Right ventricle myocardium inferior (tissue), 1 donor: ENCODE measurements at regions not wholly inside any gene's neighbourhood (a gene's known extent, or its start where the extent isn't known, plus 50 kb on each side); places are given as distances from the start of the nearest gene placed in this dataset.

Experiments used
- ATAC-seq: fragments of 200-7000 bp; cut with Tn5 transposase; one replicate; pipeline ENCODE4 v1.9.1; 2020; ENCODE audit warnings: mild to moderate bottlenecking, moderate library complexity
- DNase-seq: peaks from one replicate; pipeline ENCODE4 v3.0.0; 2021; ENCODE audit errors: missing footprints
- intact Hi-C: fragments of 100-400 bp; cut with DNase I; formaldehyde crosslinking; loops from one replicate; pipeline ENCODE4 v1.11.0; 2022
- donor health status: DM: no; HTN: yes; CAD: no; lungs with severe emphysema.

GRCh38 chr7:12741951-12742575, 54.6 kb downstream of the ARL4A start:
- no peak for ATAC-seq
- no peak for DNase-seq
- intact Hi-C loops = no loop called here

DNA sequence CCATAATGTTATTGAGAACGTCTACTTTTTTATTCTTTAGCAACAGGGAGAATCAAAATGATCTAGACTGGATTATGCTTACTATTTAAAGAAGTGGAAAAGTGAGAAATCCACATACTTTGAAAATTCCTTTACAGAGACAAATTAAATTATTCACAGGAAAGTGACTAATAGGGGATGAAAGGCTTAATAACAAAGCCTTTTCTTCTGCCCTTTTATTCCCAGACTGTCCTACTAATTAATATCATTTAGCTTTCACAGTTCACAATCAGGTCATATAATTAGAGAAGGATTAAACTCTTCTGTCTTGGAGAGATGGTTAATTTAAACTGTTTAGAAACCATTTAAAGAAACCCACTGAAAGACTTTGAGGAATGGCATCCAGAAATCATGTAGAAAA, 58.8 kb downstream of the ARL4A start:
- ATAC-seq (no peak), DNase-seq (no peak)
- intact Hi-C loops = no loop called here

GRCh38 chr7:12747687-12748306, 60.4 kb downstream of the ARL4A start:
- ATAC-seq (no peak), DNase-seq (no peak)
- intact Hi-C loops = no loop called here

GRCh38 chr7:12749069-12749468, 61.6 kb downstream of the ARL4A start:
- intact Hi-C loops = no loop called here
- DNase-seq (no peak), ATAC-seq (no peak)

GRCh38 chr7:12749746-12750145, 62.3 kb downstream of the ARL4A start:
- DNase-seq = no peak
- ATAC-seq = no peak
- intact Hi-C loops = no loop called here

- ATAC-seq (no peak), DNase-seq (no peak)
- intact Hi-C loops = no loop called here
Measured at GRCh38 chr7:12751764-12752163, 64.3 kb downstream of the ARL4A start.

DNA sequence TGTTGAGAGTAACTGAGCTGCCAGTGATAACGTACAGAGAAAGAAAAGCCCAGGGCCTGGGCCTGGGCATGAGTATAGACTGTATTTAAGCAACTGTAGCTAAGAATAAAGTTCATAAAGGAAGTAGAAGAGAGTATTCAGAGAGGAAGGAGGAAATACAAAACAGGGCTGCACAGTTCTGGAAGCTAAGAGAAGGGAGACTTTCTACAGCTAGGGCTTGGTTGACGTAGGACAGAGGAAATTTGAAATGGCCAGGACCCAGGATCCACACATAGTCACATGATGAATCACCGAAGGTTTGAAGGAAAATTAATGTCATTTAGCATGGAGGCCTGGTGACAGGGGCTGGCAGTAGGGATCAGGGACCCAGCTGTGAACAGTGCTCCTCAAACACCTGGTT, 66.7 kb downstream of the ARL4A start:
- ATAC-seq = no peak
- no peak for DNase-seq
- intact Hi-C loops = no loop called here

GRCh38 chr7:12756821-12757220, 69.4 kb downstream of the ARL4A start:
- DNase-seq (no peak), ATAC-seq (no peak)
- intact Hi-C loops = no loop called here

DNA sequence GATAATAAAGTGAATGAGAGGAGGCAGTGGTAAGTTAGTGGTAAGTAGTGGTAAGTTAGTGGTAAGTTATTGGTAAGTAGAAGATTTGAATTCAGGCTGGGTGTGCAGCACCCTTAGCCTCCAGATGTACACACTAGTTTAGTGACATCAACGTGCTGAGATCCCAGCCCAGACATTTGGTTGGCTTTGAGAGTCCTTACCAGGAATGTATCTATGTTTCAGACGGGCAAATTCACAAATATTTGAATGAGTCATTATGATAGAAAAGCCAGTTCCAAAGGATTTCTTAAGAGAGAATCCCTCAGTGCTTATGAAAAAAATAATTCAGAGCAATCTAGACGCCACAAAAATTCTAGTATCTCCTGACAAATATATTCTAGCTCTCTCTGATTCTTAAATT, 70.0 kb downstream of the ARL4A start:
- intact Hi-C loops = no loop called here
- DNase-seq = no peak
- no peak for ATAC-seq

DNA sequence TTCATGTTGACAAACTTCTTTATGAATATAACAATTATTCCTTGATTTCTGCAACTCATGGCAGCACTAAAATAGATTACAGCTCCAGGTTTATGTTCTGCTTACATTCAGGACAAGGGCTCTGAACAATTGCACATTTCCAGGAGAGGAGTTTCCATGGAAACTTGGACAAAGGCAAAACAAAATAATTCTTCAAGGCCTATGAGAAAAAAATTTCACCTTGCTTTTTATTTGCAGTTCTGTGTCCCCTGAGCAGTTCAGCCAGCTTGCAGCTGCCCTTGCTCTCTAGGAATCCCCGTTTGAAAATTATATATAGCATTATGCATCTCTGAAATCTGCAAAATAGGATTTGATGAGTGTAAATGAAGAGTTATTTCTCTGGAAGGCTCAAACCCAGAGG, 71.7 kb downstream of the ARL4A start:
- intact Hi-C loops = no loop called here
- ATAC-seq = no peak
- DNase-seq = no peak

DNA sequence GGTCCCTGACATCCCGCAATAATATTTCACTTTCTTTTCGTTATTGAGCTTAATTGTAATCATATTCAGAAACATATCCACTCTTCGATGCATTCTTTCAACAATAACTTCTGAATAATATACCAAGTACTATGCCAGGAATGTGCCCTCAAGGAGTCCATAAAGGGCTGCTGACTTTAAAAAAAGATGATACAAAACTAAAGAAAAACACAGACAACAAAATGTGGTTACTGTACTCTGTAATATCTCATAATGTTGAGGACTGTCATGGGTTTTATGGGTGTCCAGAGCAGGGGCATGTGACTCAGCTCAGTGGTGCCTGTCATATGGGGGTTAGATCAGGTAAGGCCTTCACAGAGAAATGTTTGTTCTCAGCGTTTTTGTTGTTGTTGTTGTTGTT, 73.7 kb downstream of the ARL4A start:
- intact Hi-C loops = no loop called here
- no peak for ATAC-seq
- DNase-seq = no peak

DNA sequence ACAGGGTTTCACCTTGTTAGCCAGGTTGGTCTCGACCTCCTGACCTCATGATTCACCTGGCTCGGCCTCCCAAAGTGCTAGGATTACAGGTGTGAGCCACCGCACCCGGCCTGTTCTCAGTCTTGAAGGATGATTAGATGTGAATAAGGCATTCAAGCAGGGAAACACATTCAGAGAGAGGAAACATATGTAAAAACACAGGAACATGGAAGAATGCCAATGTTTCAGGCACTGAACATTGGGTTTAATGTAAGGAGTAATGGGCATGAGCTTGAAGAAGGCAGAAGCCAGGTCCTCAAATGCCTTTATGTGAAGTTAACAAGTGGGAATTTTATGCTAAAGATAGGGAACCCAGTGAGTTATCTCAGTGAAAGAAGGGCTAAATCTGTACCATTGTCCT, 74.3 kb downstream of the ARL4A start:
- DNase-seq = no peak
- ATAC-seq = no peak
- intact Hi-C loops = no loop called here

GRCh38 chr7:12764458-12764891, 77.0 kb downstream of the ARL4A start:
- DNase-seq (no peak), ATAC-seq (no peak)
- intact Hi-C loops = no loop called here

GRCh38 chr7:12765431-12766100, 78.1 kb downstream of the ARL4A start:
- intact Hi-C loops = no loop called here
- DNase-seq (no peak), ATAC-seq (no peak)

- intact Hi-C loops = no loop called here
- DNase-seq (no peak), ATAC-seq (no peak)
Measured at GRCh38 chr7:12766416-12766815, 79.0 kb downstream of the ARL4A start.

- DNase-seq = no peak
- intact Hi-C loops = no loop called here
- no peak for ATAC-seq
Measured at GRCh38 chr7:12768948-12769347, 81.5 kb downstream of the ARL4A start.

DNA sequence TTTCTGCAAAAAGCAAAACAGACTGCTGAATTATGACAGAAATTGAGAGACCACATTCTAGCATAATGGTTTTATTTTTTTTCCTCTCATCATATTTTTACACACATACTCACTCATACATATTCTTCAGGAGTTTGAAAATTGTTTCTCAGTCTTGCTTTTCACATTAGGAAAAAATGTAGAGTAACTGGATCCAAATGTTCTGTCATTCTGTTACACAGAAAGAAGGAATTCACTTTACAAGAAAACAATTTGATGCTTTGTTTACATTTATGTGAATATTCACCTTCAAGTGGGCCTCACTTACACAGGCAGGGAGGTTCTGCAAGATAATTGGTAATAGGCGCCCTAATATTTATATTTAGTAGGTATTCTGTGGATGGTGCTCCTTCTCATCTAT, 82.0 kb downstream of the ARL4A start:
- intact Hi-C loops = no loop called here
- DNase-seq (no peak), ATAC-seq (no peak)

GRCh38 chr7:12770227-12770975, 83.0 kb downstream of the ARL4A start:
- ATAC-seq (peak; percentile 47), DNase-seq (no peak)
- intact Hi-C loops = loop anchor here (2.0 kb wide), 1 partner anchor 84 kb away; the partner anchor contains the start of gene ARL4A

DNA sequence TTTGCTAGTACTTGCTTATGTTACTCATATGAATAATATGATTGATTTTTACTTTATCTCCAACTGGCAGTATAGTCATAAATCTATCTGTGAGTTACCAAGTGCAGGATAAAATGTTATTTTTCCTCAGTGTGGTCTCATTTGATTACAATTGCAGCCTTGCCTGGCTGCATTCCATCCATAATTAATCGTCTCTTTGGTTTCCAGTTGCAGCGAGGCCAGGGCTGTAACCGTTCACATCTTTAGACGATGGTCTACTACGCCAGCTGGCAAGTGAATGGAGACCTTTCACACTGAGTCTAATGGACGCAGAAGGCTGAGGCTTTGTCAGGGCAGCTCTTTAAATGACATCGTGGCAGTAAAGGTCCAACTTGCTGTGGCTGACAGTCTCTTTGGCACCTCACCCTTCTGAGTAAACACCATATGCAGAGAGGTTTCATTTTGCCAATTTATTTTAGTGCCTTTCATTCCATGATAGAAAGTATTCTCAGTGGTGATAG, 84.0 kb downstream of the ARL4A start:
- intact Hi-C loops = loop anchor here (2.0 kb wide), 1 partner anchor 85 kb away; the partner anchor contains the start of gene ARL4A
- DNase-seq (no peak), ATAC-seq (peak; percentile 87)
